ENCODE measurements at regions not wholly inside any gene's neighbourhood (a gene's known extent, or its start where the extent isn't known, plus 50 kb on each side); places are given as distances from the start of the nearest gene placed in this dataset.

DNA sequence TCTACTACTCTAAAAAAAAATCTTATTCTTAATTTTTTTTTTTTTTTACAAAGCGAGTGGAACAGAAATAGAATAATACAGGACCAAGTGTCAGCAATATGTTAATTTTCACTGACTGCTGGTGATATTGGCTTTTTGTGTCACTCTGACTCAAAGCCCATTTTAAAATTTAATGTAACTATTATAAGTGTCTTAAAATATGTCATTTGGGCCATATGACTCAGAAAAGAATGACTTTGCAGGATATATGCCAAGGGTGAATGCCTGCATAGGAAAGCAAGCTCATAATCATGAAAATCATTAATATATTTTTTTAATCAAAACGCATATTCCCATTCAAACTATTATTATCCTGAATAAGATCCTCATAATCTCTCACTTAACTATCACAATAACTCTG is 149.2 kb downstream of the GNAT3 start:
- TF ChIP-seq, protein P1, sequence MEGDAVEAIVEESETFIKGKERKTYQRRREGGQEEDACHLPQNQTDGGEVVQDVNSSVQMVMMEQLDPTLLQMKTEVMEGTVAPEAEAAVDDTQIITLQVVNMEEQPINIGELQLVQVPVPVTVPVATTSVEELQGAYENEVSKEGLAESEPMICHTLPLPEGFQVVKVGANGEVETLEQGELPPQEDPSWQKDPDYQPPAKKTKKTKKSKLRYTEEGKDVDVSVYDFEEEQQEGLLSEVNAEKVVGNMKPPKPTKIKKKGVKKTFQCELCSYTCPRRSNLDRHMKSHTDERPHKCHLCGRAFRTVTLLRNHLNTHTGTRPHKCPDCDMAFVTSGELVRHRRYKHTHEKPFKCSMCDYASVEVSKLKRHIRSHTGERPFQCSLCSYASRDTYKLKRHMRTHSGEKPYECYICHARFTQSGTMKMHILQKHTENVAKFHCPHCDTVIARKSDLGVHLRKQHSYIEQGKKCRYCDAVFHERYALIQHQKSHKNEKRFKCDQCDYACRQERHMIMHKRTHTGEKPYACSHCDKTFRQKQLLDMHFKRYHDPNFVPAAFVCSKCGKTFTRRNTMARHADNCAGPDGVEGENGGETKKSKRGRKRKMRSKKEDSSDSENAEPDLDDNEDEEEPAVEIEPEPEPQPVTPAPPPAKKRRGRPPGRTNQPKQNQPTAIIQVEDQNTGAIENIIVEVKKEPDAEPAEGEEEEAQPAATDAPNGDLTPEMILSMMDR (IDR thresholded peaks at IDR 0.05; ENCODE audit: insufficient read depth, low read depth, low read length): no peak
- TF ChIP-seq EZH2 (IDR thresholded peaks at IDR 0.05; ENCODE audit: insufficient read depth, low read length): no peak

Measured in astrocyte (in vitro differentiated cells and primary cell).